K562 (cell line): ENCODE measurements at regions not wholly inside any gene's neighbourhood (a gene's known extent, or its start where the extent isn't known, plus 50 kb on each side); places are given as distances from the start of the nearest gene placed in this dataset.

ENCODE experiments used
- ILK ChIP-seq: fragments of 450-650 bp; IDR thresholded peaks from 2 replicates; pipeline ENCODE4 v1.6.1; 2016; ENCODE audit warnings: missing genetic modification characterization, low read depth, mild to moderate bottlenecking, missing compliant biosample characterization, moderate library complexity, borderline replicate concordance
- TF ChIP-seq, protein P1 (sequence below): fragments of 200-600 bp; sonication (generic); IDR thresholded peaks from one replicate; pipeline ENCODE4 v1.6.1; 2012; ENCODE audit warnings: mild to moderate bottlenecking, low read depth, low read length, inconsistent platforms

DNA sequence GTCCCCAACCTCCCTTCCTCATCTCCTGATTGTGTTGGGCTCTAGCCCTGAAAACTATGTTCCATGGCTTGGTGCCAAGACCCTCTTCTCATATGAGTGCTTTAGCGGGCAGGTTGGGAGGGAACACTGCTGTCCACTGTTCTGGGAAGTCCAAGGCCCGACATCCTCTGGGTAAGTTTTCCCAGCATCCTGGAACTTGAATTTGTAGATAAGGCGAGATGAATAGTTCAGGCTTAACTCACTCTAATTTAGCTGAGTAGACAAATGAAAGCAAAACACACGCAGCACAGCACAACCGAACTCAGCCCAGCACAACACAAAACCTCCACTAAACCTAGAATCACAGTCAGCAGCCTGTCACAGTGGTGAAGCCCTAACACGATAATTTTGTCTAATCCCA is 95.3 kb upstream of the SLC28A3 start (continued):
- TF ChIP-seq, protein P1, sequence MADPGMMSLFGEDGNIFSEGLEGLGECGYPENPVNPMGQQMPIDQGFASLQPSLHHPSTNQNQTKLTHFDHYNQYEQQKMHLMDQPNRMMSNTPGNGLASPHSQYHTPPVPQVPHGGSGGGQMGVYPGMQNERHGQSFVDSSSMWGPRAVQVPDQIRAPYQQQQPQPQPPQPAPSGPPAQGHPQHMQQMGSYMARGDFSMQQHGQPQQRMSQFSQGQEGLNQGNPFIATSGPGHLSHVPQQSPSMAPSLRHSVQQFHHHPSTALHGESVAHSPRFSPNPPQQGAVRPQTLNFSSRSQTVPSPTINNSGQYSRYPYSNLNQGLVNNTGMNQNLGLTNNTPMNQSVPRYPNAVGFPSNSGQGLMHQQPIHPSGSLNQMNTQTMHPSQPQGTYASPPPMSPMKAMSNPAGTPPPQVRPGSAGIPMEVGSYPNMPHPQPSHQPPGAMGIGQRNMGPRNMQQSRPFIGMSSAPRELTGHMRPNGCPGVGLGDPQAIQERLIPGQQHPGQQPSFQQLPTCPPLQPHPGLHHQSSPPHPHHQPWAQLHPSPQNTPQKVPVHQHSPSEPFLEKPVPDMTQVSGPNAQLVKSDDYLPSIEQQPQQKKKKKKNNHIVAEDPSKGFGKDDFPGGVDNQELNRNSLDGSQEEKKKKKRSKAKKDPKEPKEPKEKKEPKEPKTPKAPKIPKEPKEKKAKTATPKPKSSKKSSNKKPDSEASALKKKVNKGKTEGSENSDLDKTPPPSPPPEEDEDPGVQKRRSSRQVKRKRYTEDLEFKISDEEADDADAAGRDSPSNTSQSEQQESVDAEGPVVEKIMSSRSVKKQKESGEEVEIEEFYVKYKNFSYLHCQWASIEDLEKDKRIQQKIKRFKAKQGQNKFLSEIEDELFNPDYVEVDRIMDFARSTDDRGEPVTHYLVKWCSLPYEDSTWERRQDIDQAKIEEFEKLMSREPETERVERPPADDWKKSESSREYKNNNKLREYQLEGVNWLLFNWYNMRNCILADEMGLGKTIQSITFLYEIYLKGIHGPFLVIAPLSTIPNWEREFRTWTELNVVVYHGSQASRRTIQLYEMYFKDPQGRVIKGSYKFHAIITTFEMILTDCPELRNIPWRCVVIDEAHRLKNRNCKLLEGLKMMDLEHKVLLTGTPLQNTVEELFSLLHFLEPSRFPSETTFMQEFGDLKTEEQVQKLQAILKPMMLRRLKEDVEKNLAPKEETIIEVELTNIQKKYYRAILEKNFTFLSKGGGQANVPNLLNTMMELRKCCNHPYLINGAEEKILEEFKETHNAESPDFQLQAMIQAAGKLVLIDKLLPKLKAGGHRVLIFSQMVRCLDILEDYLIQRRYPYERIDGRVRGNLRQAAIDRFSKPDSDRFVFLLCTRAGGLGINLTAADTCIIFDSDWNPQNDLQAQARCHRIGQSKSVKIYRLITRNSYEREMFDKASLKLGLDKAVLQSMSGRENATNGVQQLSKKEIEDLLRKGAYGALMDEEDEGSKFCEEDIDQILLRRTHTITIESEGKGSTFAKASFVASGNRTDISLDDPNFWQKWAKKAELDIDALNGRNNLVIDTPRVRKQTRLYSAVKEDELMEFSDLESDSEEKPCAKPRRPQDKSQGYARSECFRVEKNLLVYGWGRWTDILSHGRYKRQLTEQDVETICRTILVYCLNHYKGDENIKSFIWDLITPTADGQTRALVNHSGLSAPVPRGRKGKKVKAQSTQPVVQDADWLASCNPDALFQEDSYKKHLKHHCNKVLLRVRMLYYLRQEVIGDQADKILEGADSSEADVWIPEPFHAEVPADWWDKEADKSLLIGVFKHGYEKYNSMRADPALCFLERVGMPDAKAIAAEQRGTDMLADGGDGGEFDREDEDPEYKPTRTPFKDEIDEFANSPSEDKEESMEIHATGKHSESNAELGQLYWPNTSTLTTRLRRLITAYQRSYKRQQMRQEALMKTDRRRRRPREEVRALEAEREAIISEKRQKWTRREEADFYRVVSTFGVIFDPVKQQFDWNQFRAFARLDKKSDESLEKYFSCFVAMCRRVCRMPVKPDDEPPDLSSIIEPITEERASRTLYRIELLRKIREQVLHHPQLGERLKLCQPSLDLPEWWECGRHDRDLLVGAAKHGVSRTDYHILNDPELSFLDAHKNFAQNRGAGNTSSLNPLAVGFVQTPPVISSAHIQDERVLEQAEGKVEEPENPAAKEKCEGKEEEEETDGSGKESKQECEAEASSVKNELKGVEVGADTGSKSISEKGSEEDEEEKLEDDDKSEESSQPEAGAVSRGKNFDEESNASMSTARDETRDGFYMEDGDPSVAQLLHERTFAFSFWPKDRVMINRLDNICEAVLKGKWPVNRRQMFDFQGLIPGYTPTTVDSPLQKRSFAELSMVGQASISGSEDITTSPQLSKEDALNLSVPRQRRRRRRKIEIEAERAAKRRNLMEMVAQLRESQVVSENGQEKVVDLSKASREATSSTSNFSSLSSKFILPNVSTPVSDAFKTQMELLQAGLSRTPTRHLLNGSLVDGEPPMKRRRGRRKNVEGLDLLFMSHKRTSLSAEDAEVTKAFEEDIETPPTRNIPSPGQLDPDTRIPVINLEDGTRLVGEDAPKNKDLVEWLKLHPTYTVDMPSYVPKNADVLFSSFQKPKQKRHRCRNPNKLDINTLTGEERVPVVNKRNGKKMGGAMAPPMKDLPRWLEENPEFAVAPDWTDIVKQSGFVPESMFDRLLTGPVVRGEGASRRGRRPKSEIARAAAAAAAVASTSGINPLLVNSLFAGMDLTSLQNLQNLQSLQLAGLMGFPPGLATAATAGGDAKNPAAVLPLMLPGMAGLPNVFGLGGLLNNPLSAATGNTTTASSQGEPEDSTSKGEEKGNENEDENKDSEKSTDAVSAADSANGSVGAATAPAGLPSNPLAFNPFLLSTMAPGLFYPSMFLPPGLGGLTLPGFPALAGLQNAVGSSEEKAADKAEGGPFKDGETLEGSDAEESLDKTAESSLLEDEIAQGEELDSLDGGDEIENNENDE, result no peak
- TF ChIP-seq ILK (tag), result no peak
